H9 (cell line): ENCODE measurements at regions not wholly inside any gene's neighbourhood (a gene's known extent, or its start where the extent isn't known, plus 50 kb on each side); places are given as distances from the start of the nearest gene placed in this dataset.

Experiments used
- DNase-seq: peaks from one replicate; pipeline ENCODE4 v3.0.0-alpha.2; 2017
- H2AFZ ChIP-seq: one replicate; pipeline ENCODE4 v1.6.1; 2013; ENCODE audit warnings: mild to moderate bottlenecking, low read length, control low read depth, moderate library complexity
- H2AK5ac ChIP-seq: 2 replicates; pipeline ENCODE4 v1.6.1; 2013; ENCODE audit warnings: low read length, control low read depth, mixed read lengths; ENCODE audit not compliant: insufficient read length
- H2BK120ac ChIP-seq: one replicate; pipeline ENCODE4 v1.6.1; 2013; ENCODE audit warnings: low read depth, mild to moderate bottlenecking, low read length, control low read depth, inconsistent platforms; ENCODE audit not compliant: poor library complexity, severe bottlenecking
- H2BK12ac ChIP-seq: 2 replicates; pipeline ENCODE4 v1.6.1; 2013; ENCODE audit warnings: low read length, control low read depth, mixed read lengths, low read depth; ENCODE audit not compliant: insufficient read length
- H2BK15ac ChIP-seq: 2 replicates; pipeline ENCODE4 v1.6.1; 2013; ENCODE audit warnings: low read depth, low read length, control low read depth
- H2BK20ac ChIP-seq: one replicate; pipeline ENCODE4 v1.6.1; 2013; ENCODE audit warnings: low read depth, mild to moderate bottlenecking, low read length, control low read depth, inconsistent platforms; ENCODE audit not compliant: poor library complexity, severe bottlenecking
- H2BK5ac ChIP-seq: 2 replicates; pipeline ENCODE4 v1.6.1; 2013; ENCODE audit warnings: low read length, control low read depth, mixed read lengths; ENCODE audit not compliant: insufficient read length
- H3K14ac ChIP-seq: 2 replicates; pipeline ENCODE4 v1.6.1; 2013; ENCODE audit warnings: low read length, control low read depth; ENCODE audit not compliant: insufficient read depth
- H3K18ac ChIP-seq: 2 replicates; pipeline ENCODE4 v1.6.1; 2013; ENCODE audit warnings: low read depth, mild to moderate bottlenecking, mixed read lengths, low read length, control low read depth; ENCODE audit not compliant: insufficient read length
- H3K23ac ChIP-seq: 2 replicates; pipeline ENCODE4 v1.6.1; 2013; ENCODE audit warnings: low read length, control low read depth, mixed read lengths, low read depth; ENCODE audit not compliant: insufficient read length
- H3K23me2 ChIP-seq: 2 replicates; pipeline ENCODE4 v1.6.1; 2013; ENCODE audit warnings: low read depth, mild to moderate bottlenecking, mixed read lengths, low read length, control low read depth; ENCODE audit not compliant: insufficient read length, poor library complexity, severe bottlenecking
- H3K27ac ChIP-seq: 2 replicates; pipeline ENCODE4 v1.5.1; 2013; ENCODE audit warnings: low read length, control low read depth, mixed read lengths, low read depth; ENCODE audit not compliant: insufficient read length
- H3K27me3 ChIP-seq: 2 replicates; pipeline ENCODE4 v1.6.1; 2013; ENCODE audit warnings: low read length, control low read depth, inconsistent platforms; ENCODE audit not compliant: insufficient read depth
- H3K4ac ChIP-seq: 2 replicates; pipeline ENCODE4 v1.6.1; 2013; ENCODE audit warnings: low read depth, mild to moderate bottlenecking, control low read depth, inconsistent platforms, low read length, moderate library complexity
- H3K4me1 ChIP-seq: 2 replicates; pipeline ENCODE4 v1.6.1; 2013; ENCODE audit warnings: low read length, control low read depth, inconsistent platforms; ENCODE audit not compliant: insufficient read depth
- H3K4me2 ChIP-seq: 2 replicates; pipeline ENCODE4 v1.6.1; 2013; ENCODE audit warnings: low read length, control low read depth, mixed read lengths; ENCODE audit not compliant: insufficient read length, insufficient read depth
- H3K56ac ChIP-seq: 2 replicates; pipeline ENCODE4 v1.6.1; 2013; ENCODE audit warnings: low read depth, mild to moderate bottlenecking, mixed read lengths, low read length, control low read depth; ENCODE audit not compliant: insufficient read length
- H3K79me1 ChIP-seq: 2 replicates; pipeline ENCODE4 v1.6.1; 2013; ENCODE audit warnings: low read depth, mild to moderate bottlenecking, moderate library complexity, low read length, control low read depth, inconsistent platforms; ENCODE audit not compliant: insufficient read depth, poor library complexity, severe bottlenecking
- H3K79me2 ChIP-seq: 2 replicates; pipeline ENCODE4 v1.6.1; 2013; ENCODE audit warnings: low read length, control low read depth, inconsistent platforms; ENCODE audit not compliant: insufficient read depth
- H3K9ac ChIP-seq: 2 replicates; pipeline ENCODE4 v1.6.1; 2013; ENCODE audit warnings: low read length, control low read depth, mixed read lengths; ENCODE audit not compliant: insufficient read length; ENCODE audit errors: extremely low read depth
- H3K9me3 ChIP-seq: one replicate; pipeline ENCODE4 v1.6.1; 2013; ENCODE audit warnings: low read depth, low read length, inconsistent platforms; ENCODE audit not compliant: control insufficient read depth
- H3T11ph ChIP-seq: one replicate; pipeline ENCODE4 v1.6.1; 2013; ENCODE audit warnings: mild to moderate bottlenecking, low read length, control low read depth, inconsistent platforms
- H4K20me1 ChIP-seq: one replicate; pipeline ENCODE4 v1.6.1; 2013; ENCODE audit not compliant: control insufficient read depth, insufficient read length, insufficient read depth
- H4K5ac ChIP-seq: 2 replicates; pipeline ENCODE4 v1.6.1; 2013; ENCODE audit warnings: low read depth, mild to moderate bottlenecking, mixed read lengths, low read length, control low read depth; ENCODE audit not compliant: insufficient read length
- H4K8ac ChIP-seq: replicated peaks from 2 replicates; pipeline ENCODE4 v1.6.1; 2013; ENCODE audit warnings: low read length, control low read depth, mixed read lengths, low read depth; ENCODE audit not compliant: insufficient read length
- H4K91ac ChIP-seq: 2 replicates; pipeline ENCODE4 v1.6.1; 2013; ENCODE audit warnings: low read depth, mild to moderate bottlenecking, moderate library complexity, mixed read lengths, low read length, control low read depth; ENCODE audit not compliant: insufficient read length
- H3K27ac Mint-ChIP-seq, 3 experiments: 2 replicates in 2 of 3; 3 replicates in 1 of 3; pipeline ENCODE4 v1.8.0; 2020 to 2021; ENCODE audit warnings: mixed read lengths in 3 of 3, mild to moderate bottlenecking in 1 of 3, moderate library complexity in 1 of 3
- H3K27me3 Mint-ChIP-seq: 2 replicates; pipeline ENCODE4 v1.8.0; 2021; ENCODE audit warnings: low read depth, mild to moderate bottlenecking, moderate library complexity, mixed read lengths
- H3K36me3 Mint-ChIP-seq, 3 experiments: 2 replicates in 2 of 3; 3 replicates in 1 of 3; pipeline ENCODE4 v1.8.0; 2020 to 2021; ENCODE audit warnings: low read depth in 3 of 3, mixed read lengths in 3 of 3; ENCODE audit not compliant: insufficient read depth in 1 of 3
- H3K4me1 Mint-ChIP-seq, 2 experiments: 2 replicates each; pipeline ENCODE4 v1.8.0; 2020; ENCODE audit warnings: mixed read lengths in 2 of 2
- H3K4me3 Mint-ChIP-seq, 2 experiments: 2 replicates in 1 of 2; 3 replicates in 1 of 2; pipeline ENCODE4 v1.8.0; 2020 to 2021; ENCODE audit warnings: mild to moderate bottlenecking in 2 of 2, mixed read lengths in 2 of 2, moderate library complexity in 1 of 2
- H3K9me3 Mint-ChIP-seq, 2 experiments: 2 replicates in 1 of 2; 3 replicates in 1 of 2; pipeline ENCODE4 v1.8.0; 2020; ENCODE audit warnings: mild to moderate bottlenecking in 2 of 2, mixed read lengths in 2 of 2, moderate library complexity in 1 of 2
- CTCF ChIP-seq: fragments of 200-600 bp; sonication (generic); conservative IDR thresholded peaks from 3 replicates; pipeline ENCODE4 v1.8.0; 2021; ENCODE audit warnings: antibody characterized with exemption, mild to moderate bottlenecking
- WGBS: extraction: QIAGEN DNeasy Blood & Tissue Kit; methylation state at CpG from one replicate; pipeline ENCODE4 v1.1.7; 2013; ENCODE audit warnings: missing lambda C conversion rate, low lambda C conversion rate, mixed read lengths; ENCODE audit not compliant: insufficient read length; ENCODE audit errors: extremely low coverage; 5-methylcytosine and 5-hydroxymethylcytosine counted together

- no peaks in the 10 kb centered on the region for H3K27me3 ChIP-seq
- H3K79me1 ChIP-seq = no peaks in the 10 kb centered on the region
- H3K18ac ChIP-seq = peak overlapping the region; percentile 70
- H3T11ph ChIP-seq = no peak overlapping the region
- H3K27ac ChIP-seq = peak overlapping the region; percentile 85
- peak overlapping the region; percentile 26 for H2AK5ac ChIP-seq
- no peak for TF ChIP-seq CTCF
- H3K4me2 ChIP-seq = no peak overlapping the region
- no peak overlapping the region for H3K4ac ChIP-seq
- peak overlapping the region; percentile 10; the same call in 1 of the 2 replicates for H3K14ac ChIP-seq
- peaks cover 24 to 29% of the 10 kb centered on the region in 2 experiments for H3K9me3 Mint-ChIP-seq
- peaks cover 49 to 52% of the 10 kb centered on the region in 2 experiments for H3K4me1 Mint-ChIP-seq
- no peak overlapping the region for H2AFZ ChIP-seq
- H3K4me1 ChIP-seq = peaks cover 32% of the 10 kb centered on the region
- peaks cover 18 to 40% (median 29%) of the 10 kb centered on the region in 3 experiments for H3K36me3 Mint-ChIP-seq
- peak overlapping the region; percentile 83 to 97 (median 92) for H3K27ac Mint-ChIP-seq
- no peaks in the 10 kb centered on the region for H3K23me2 ChIP-seq
- peak overlapping the region; percentile 19 for H2BK12ac ChIP-seq
- no peak overlapping the region for H2BK15ac ChIP-seq
- H4K91ac ChIP-seq = peak overlapping the region; percentile 24
- H3K23ac ChIP-seq = no peak overlapping the region
- no peak overlapping the region for H3K4me3 Mint-ChIP-seq
- H4K5ac ChIP-seq = no peak overlapping the region
- H3K9ac ChIP-seq = no peak overlapping the region
- no peaks in the 10 kb centered on the region; the same call in 1 of the 2 replicates for H3K27me3 Mint-ChIP-seq
- WGBS = no CpG with 5 or more reads among the region's 10 CpGs
- H2BK5ac ChIP-seq = peak overlapping the region; percentile 31
- H3K79me2 ChIP-seq = no peaks in the 10 kb centered on the region
- no peak for DNase-seq
- H2BK120ac ChIP-seq = no peak overlapping the region
- no peak overlapping the region for H2BK20ac ChIP-seq
- H3K56ac ChIP-seq = no peak overlapping the region
- H4K20me1 ChIP-seq = no peaks in the 10 kb centered on the region
- H4K8ac ChIP-seq = no peak overlapping the region
- peaks cover 4% of the 10 kb centered on the region for H3K9me3 ChIP-seq
Observed at GRCh38 chr14:61102549-61103466, 121.8 kb downstream of the SLC38A6 start.
